ENCODE measurements at regions not wholly inside any gene's neighbourhood (a gene's known extent, or its start where the extent isn't known, plus 50 kb on each side); places are given as distances from the start of the nearest gene placed in this dataset.

DNA sequence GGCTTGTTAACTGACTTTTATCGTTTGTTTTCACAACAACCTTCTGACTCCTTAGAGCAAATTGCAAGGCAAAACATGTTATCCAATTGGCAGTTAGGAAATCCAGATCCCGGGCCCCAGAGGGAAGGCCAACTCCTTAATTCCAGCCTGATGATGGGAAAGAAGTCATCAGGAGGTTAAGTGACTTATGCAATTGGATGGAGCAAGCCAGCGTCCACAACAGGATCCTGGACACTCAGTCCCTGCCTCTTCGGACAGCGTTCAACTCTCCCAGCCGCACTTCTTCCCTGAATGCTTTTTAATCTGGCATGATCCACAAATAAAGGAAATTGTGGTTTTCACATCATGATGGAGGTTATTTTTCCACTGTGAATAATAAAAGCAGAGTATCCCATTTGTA lies 310.1 kb downstream of the RAB28 start:
- no peak for TF ChIP-seq CTCF (IDR thresholded peaks at IDR 0.05)
- TF ChIP-seq POLR2A (IDR thresholded peaks at IDR 0.05) = no peak
